ENCODE measurements at regions not wholly inside any gene's neighbourhood (a gene's known extent, or its start where the extent isn't known, plus 50 kb on each side); places are given as distances from the start of the nearest gene placed in this dataset.

DNA sequence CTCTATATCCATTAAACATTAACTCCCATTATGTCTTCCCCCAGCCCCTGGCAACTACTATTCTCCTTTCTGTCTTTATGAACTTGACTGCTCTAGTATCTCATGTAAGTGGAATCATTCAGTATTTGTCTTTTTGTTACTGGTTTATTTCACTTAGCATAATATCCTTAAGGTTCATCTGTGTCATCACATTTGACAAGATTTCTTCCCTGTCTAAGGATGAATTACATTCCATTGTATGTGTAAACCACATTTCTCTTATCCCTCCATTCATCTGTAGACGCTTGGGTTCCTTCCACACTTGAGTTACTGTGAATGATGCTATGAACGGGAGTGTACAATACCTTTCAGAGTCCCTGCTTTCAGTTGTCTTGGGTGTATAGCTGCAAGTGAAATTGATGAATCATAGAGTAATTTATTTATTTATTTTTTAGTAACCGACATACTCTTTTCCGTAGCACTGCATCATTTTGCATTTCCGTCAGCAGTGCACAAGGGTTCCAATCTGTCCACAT, 399.7 kb upstream of the RBFOX1 start:
- no peak for DNase-seq (ENCODE audit: low read depth)

DNA sequence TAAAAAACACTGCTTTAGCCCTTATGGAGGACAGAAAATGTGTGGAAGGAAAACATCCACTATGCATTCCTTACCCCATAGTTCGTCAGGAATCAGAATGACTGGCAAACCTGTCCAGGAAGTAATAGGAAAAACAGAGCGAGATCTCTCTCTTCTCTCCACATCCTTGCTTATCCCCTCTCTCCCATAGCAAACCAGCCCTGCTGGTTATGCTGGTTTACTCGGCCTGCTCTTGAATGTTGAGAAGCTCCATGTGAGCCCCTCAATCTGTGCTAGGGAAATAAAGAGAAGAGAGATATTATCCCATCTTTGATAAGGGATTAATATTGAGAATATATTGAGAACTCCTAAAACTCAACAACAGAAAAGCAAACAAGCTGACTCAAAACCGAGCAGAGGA, 402.8 kb upstream of the RBFOX1 start:
- no peak for DNase-seq (ENCODE audit: low read depth)

- DNase-seq (ENCODE audit: low read depth), result no peak
These were observed 405.9 kb upstream of the RBFOX1 start for GRCh38 chr16:6926762-6927161.

GRCh38 chr16:6926341-6926740, 406.3 kb upstream of the RBFOX1 start:
- no peak for DNase-seq (ENCODE audit: low read depth)

DNA sequence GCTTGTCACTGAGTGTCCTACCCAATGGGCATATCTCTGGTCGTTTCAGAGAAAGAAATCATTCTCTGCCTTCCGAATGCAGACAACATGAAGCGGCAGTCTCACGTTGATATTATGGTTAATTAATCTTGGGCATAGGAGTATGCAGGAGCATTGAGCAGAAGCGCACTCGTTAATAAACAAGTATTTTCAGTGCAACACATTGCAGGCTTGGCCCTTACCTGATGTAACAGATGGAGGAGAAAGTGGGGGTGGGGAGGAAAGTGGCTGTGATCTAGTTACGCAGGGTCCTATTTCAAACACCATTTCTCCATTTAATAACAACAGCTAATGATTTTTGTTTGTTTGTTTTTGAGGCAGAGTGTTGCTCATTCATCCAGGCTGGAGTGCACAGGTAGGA, 414.0 kb upstream of the RBFOX1 start:
- no peak for DNase-seq (ENCODE audit: low read depth)

DNA sequence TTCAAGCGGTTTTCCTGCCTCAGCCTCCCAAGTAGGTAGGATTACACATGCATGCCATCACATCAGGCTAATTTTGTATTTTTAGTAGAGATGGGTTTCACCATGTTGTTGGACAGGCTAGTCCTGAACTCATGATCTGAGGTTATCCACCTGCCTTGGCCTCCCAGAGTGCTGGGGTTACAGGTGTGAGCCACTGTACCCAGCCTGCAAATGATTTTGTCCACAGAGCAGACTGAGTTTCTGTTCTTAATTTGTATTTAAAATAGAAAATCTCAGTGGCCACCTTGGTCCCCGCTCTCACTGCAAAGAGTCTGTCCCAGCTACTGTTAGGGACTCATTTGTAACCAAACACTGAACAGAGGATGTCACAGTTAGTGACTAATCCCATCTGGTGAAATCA, 415.7 kb upstream of the RBFOX1 start:
- no peak for DNase-seq (ENCODE audit: low read depth)

DNA sequence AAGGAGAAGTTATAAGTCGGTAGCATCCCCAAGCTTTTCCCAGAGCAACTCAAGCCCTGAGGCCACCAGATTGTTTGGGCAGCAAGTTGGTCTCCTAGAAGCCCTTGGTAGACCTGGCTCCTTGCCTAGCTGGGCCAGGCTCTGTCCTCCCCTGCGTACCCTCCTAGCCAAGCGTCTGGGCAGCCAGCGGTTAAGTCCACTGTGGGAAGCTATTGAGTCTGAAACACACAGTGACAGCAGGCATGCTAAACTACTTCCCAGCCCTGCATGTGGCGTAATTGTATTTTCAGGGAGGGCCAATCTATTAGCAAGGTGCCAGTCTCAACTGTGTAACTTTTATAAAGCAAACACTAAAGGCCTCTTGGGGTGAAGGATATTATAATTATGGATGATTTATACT, 419.1 kb upstream of the RBFOX1 start:
- no peak for DNase-seq (ENCODE audit: low read depth)

- no peak for DNase-seq (ENCODE audit: low read depth)
These were observed 422.3 kb upstream of the RBFOX1 start for GRCh38 chr16:6910301-6910700.

DNA sequence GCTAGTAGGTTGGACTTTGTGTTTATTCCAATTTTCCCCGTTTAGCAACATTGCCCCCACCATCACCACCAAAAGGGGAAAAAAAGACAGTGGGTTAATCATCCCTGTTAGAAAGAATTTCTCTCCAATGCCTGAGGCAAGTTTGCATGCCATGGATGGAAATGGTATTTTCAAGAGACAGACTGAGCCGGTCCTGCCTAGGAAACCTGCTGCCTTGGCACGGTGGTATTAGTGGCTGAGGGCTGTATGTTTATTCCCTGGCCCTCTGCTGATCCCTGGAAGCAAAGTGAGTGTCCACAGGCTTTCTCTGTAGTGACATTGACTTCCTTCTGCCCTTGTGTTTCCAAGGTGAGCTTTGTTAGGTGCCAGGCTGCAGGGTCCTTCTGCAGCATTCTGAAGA, 427.0 kb upstream of the RBFOX1 start:
- no peak for DNase-seq (ENCODE audit: low read depth)

DNA sequence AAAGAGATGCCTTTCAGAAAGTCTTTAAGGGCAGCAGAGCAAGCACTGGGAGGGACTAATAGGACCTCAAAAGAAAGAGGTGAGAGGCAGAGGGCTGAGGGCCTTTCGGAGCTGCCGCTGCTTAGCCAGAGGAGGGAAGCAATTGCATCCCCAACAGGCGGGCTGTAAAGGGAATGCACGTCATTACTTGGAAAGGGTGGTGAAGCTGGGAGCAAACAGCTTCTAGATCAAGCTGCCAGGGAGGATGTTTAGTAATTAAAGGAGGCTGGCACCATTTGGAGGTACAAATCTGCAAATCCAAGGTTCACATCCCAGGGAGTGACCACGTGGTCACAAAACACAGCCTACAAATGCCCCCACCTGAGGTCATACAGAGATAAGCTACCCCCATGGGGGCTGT, 429.0 kb upstream of the RBFOX1 start:
- no peak for DNase-seq (ENCODE audit: low read depth)

DNA sequence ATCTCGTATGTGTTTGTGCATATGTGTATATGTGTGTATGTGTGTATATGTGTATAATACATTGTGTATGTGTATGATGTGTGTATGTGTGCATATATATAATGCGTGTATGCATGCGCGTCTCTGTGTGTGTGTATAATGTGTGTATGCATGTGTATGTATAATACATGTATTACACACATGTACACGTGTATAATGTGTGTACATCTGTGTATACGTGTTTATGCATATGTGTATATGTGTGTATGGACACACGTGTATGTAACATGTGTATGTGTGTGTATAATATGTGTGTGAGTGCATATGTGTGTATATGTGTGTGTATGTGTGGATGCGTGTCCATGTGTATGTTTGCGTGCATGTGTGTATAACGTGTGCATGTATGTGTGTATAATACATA, 433.7 kb upstream of the RBFOX1 start:
- no peak for DNase-seq (ENCODE audit: low read depth)

DNA sequence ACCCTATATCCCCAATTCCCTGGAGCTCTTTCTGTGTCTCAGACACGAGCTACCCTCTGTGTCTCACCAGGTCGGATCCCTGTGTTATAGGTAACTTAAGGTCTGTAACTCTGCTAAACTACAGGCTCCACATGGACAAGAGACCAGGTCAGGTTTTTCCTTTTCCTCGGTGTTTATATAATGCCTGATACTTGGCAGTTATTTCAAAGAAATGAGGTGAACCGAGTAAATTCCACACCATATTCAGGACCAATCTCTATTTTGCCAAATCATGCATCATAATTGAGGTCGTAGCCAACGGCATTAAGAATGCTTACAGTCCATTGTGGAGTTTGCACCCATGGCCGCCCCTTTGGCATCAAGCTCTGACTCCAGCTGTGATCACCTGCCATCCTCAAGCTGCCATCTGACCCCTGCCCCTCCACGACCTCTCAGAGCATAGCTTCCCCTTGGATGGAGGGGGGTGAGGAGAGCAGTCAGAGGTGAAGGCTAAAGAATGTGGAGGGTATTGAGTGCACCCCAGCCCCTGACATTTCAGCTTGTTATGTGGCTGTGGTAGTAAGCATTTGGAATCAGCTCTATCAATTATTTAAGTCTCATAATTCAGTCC, 434.7 kb upstream of the RBFOX1 start:
- DNase-seq (ENCODE audit: low read depth), result no peak

DNA sequence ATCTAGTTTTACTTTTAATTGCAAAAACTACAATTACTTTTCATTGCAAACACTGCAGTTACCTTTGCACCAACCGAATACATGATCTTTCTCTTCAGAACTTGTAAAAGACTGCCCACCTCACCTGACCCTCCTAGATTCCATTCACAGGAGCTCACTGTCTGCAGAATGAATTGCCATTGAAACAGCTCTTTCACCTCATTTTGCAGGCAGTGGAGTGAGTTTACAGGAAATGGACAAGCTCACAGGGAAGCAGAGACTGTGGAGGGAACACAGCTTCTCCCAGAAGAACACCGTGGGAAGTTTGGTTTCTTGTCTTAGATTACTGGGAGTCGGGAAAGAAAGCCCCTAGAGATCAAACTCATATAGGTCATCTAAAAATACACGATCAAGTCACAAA, 439.7 kb upstream of the RBFOX1 start:
- DNase-seq (ENCODE audit: low read depth), result no peak

- no peak for DNase-seq (ENCODE audit: low read depth)
These were observed 441.1 kb upstream of the RBFOX1 start for GRCh38 chr16:6891496-6891895.

DNA sequence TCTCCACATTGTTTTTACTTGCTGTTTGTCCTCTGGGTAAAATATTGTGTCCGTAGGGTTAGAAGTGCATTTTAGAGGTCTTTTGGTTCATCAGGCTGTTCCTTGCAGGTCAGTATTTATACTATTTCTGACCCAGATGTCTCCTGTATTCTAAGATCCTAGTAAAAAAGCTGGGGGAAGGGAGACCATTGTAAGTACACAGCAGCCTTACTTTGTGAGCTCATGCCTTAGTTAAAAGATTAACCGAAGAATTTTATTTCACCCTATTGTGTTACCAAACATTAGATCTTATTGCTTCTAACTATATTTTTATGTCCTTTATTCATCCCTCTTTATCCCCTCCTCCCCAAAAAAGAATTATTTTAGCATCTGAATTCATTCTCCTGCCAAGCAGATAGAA, 444.1 kb upstream of the RBFOX1 start:
- DNase-seq (ENCODE audit: low read depth), result no peak

GRCh38 chr16:6884002-6884401, 448.6 kb upstream of the RBFOX1 start:
- DNase-seq (ENCODE audit: low read depth), result no peak

GRCh38 chr16:6880263-6880662, 452.4 kb upstream of the RBFOX1 start:
- no peak for DNase-seq (ENCODE audit: low read depth)

GRCh38 chr16:6864671-6865070, 468.0 kb upstream of the RBFOX1 start:
- no peak for DNase-seq (ENCODE audit: low read depth)

DNA sequence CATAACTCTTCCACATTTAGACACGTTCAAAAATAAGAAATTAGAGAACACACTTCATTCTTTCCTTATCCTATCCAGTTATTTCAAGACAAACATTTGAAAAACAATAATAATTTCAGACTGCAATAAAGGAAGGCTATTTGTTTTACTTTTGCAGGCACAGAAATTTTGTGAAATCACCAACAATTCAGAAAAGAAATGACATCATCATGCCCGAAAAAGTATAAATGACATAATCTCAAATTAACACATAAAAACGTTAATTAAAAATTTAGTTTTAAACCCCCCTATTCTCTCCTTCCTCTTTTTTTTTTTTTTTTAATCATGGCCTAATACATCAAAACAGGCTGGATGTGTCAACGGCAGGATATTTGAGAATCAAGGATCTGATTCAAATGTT, 468.4 kb upstream of the RBFOX1 start:
- no peak for DNase-seq (ENCODE audit: low read depth)

DNA sequence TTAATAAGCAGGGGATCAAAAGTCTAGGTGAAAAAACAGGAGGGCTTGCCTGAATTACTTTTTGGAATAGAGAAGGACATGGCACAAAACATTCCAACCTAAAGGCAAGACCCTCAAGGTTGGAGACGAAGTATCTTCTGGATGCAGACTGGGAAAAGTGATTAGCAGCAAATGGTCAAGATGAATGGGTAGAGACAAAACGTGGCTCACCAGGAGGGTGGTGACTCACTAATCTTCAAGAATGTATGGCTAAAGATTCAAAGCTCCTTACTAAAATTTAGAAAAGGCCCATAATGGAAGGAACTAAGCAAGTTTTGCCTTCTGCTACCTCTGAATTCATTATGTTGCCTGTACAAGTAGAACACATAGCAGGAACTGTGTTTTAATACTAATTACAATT, 469.5 kb upstream of the RBFOX1 start:
- DNase-seq (ENCODE audit: low read depth), result no peak

GRCh38 chr16:6861815-6862477, 470.7 kb upstream of the RBFOX1 start:
- no peak for DNase-seq (ENCODE audit: low read depth)

DNA sequence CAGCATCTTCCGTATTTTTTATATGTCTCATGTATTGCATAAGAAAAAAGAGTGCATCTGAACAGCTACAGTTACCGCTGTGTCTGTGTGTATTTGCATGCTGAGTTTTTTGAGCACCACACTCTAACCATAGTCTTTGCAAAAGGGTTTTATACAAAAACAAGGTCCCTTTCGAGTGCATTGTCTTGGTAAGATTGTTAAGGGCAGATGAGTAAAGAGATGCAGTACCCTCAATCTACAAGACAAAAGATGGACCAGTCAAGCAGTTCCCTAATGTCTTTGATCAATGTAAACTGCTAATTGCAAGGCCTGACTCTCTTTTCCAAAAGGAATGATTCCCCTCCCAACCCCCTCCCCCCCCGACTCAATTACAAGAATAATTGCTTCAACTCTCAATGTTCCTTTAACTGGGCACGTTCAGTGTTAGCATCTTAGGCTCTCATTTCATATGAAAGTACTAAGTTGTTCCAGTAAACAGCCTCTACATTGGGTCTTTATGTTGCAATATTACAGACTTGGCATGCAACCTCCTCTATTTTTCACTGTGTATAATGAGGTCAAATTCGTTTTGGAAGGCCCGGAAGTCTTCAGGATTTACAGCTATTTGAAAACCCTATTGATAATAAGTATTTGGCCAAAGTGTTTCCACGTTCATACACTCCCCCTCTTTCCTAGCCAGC, 471.4 kb upstream of the RBFOX1 start:
- no peak for DNase-seq (ENCODE audit: low read depth)

- DNase-seq (ENCODE audit: low read depth), result no peak
These were observed 475.1 kb upstream of the RBFOX1 start for GRCh38 chr16:6857575-6857974.

GRCh38 chr16:6856578-6856977, 476.1 kb upstream of the RBFOX1 start:
- DNase-seq (ENCODE audit: low read depth), result no peak

Measured in stimulated activated CD8-positive, alpha-beta memory T cell treated with anti-CD3 and anti-CD28 coated beads, Interleukin-15, amount 100 ng/mL, for 24 hours (primary cell).